ENCODE measurements at regions not wholly inside any gene's neighbourhood (a gene's known extent, or its start where the extent isn't known, plus 50 kb on each side); places are given as distances from the start of the nearest gene placed in this dataset.

- TF ChIP-seq CEBPB (IDR thresholded peaks at IDR 0.05) (no peak), TAF1 (IDR thresholded peaks at IDR 0.05; ENCODE audit: low read depth) (no peak), EGR1 (IDR thresholded peaks at IDR 0.05) (no peak), FOXM1 (IDR thresholded peaks at IDR 0.05; ENCODE audit: borderline replicate concordance, low read depth) (no peak), CREB1 (IDR thresholded peaks at IDR 0.05; ENCODE audit: low read depth) (no peak), ZBTB7A (IDR thresholded peaks at IDR 0.05; ENCODE audit: low read depth) (no peak)
- TF ChIP-seq, protein P1, sequence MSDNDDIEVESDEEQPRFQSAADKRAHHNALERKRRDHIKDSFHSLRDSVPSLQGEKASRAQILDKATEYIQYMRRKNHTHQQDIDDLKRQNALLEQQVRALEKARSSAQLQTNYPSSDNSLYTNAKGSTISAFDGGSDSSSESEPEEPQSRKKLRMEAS (IDR thresholded peaks at IDR 0.05) = no peak
Measured at GRCh38 chr13:67353031-67353430, 122.9 kb upstream of the PCDH9 start.

- TF ChIP-seq, protein P2, sequence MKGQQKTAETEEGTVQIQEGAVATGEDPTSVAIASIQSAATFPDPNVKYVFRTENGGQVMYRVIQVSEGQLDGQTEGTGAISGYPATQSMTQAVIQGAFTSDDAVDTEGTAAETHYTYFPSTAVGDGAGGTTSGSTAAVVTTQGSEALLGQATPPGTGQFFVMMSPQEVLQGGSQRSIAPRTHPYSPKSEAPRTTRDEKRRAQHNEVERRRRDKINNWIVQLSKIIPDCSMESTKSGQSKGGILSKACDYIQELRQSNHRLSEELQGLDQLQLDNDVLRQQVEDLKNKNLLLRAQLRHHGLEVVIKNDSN (IDR thresholded peaks at IDR 0.05) = no peak
- TF ChIP-seq CREB1 (IDR thresholded peaks at IDR 0.05; ENCODE audit: low read depth) = no peak
- TF ChIP-seq, protein P3, sequence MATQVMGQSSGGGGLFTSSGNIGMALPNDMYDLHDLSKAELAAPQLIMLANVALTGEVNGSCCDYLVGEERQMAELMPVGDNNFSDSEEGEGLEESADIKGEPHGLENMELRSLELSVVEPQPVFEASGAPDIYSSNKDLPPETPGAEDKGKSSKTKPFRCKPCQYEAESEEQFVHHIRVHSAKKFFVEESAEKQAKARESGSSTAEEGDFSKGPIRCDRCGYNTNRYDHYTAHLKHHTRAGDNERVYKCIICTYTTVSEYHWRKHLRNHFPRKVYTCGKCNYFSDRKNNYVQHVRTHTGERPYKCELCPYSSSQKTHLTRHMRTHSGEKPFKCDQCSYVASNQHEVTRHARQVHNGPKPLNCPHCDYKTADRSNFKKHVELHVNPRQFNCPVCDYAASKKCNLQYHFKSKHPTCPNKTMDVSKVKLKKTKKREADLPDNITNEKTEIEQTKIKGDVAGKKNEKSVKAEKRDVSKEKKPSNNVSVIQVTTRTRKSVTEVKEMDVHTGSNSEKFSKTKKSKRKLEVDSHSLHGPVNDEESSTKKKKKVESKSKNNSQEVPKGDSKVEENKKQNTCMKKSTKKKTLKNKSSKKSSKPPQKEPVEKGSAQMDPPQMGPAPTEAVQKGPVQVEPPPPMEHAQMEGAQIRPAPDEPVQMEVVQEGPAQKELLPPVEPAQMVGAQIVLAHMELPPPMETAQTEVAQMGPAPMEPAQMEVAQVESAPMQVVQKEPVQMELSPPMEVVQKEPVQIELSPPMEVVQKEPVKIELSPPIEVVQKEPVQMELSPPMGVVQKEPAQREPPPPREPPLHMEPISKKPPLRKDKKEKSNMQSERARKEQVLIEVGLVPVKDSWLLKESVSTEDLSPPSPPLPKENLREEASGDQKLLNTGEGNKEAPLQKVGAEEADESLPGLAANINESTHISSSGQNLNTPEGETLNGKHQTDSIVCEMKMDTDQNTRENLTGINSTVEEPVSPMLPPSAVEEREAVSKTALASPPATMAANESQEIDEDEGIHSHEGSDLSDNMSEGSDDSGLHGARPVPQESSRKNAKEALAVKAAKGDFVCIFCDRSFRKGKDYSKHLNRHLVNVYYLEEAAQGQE (IDR thresholded peaks at IDR 0.05; ENCODE audit: low read depth) = no peak
- TF ChIP-seq TAF1 (IDR thresholded peaks at IDR 0.05; ENCODE audit: low read depth) = no peak
- no peak for TF ChIP-seq RAD21 (IDR thresholded peaks at IDR 0.05; ENCODE audit: low read depth)
- TF ChIP-seq YY1 (IDR thresholded peaks at IDR 0.05; ENCODE audit: low read depth) = no peak
- no peak for TF ChIP-seq EP300 (IDR thresholded peaks at IDR 0.05; ENCODE audit: borderline replicate concordance)
- TF ChIP-seq ZBTB7A (IDR thresholded peaks at IDR 0.05; ENCODE audit: low read depth) = no peak
- no peak for TF ChIP-seq TEAD4 (IDR thresholded peaks at IDR 0.05)
- no peak for TF ChIP-seq FOXM1 (IDR thresholded peaks at IDR 0.05; ENCODE audit: borderline replicate concordance, low read depth)
- TF ChIP-seq NFIC (IDR thresholded peaks at IDR 0.05) = no peak
- TF ChIP-seq, protein P1 (IDR thresholded peaks at IDR 0.05) = no peak
- TF ChIP-seq TCF12 (IDR thresholded peaks at IDR 0.05; ENCODE audit: low read depth) = no peak
- no peak for TF ChIP-seq CEBPB (IDR thresholded peaks at IDR 0.05)
- no peak for TF ChIP-seq EGR1 (IDR thresholded peaks at IDR 0.05)
Measured at GRCh38 chr13:67351909-67352308, 121.8 kb upstream of the PCDH9 start.

DNA sequence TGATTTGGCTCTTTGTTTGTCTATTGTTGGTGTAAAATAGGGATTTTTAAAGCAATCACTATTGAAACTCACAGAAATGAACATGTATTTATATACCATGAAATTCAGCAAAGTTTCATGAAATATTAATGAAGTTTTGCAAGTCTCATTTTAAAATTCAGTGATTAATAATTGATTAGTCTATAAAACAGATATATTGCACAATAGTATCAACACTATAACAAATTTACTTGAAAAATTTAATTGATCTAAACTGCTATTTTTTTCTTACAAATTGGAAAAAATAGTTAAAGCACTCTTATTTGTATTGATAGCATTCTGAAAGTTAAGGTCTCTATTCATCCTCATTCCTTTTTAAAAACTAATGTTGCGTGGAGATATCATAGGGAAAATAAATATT is 121.0 kb upstream of the PCDH9 start:
- TF ChIP-seq NFIC (IDR thresholded peaks at IDR 0.05) (no peak), EGR1 (IDR thresholded peaks at IDR 0.05) (no peak), RAD21 (IDR thresholded peaks at IDR 0.05; ENCODE audit: low read depth) (no peak), ZBTB7A (IDR thresholded peaks at IDR 0.05; ENCODE audit: low read depth) (no peak), TEAD4 (IDR thresholded peaks at IDR 0.05) (no peak), FOXM1 (IDR thresholded peaks at IDR 0.05; ENCODE audit: borderline replicate concordance, low read depth) (no peak), EP300 (IDR thresholded peaks at IDR 0.05; ENCODE audit: borderline replicate concordance) (no peak), CREB1 (IDR thresholded peaks at IDR 0.05; ENCODE audit: low read depth) (no peak), CEBPB (IDR thresholded peaks at IDR 0.05) (no peak), TCF12 (IDR thresholded peaks at IDR 0.05; ENCODE audit: low read depth) (no peak), YY1 (IDR thresholded peaks at IDR 0.05; ENCODE audit: low read depth) (no peak), TAF1 (IDR thresholded peaks at IDR 0.05; ENCODE audit: low read depth) (no peak)
- TF ChIP-seq, protein P2 (IDR thresholded peaks at IDR 0.05) = no peak
- TF ChIP-seq, protein P1 (IDR thresholded peaks at IDR 0.05) = no peak
- TF ChIP-seq, protein P3 (IDR thresholded peaks at IDR 0.05; ENCODE audit: low read depth) = no peak

DNA sequence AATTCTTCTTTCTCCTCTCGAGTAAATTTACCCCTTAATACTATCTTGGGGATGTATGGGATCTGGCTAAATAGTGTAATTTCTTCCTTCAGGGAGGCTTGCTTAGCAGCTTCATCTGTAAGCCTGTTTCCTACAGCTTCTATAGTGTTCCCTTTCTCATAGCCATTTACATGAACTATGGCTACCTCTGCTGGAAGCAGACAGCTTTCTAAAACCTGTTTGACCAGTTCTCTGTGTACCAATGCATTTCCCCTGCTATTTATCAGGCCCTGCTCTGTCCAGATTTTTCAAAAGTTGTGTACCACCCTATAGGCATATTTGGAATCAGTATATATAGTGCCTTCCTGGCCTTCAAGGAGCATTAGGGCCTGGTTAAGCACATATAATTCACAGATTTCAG is 113.6 kb upstream of the PCDH9 start:
- TF ChIP-seq RAD21 (IDR thresholded peaks at IDR 0.05; ENCODE audit: low read depth) (peak; percentile 43), ZBTB7A (IDR thresholded peaks at IDR 0.05; ENCODE audit: low read depth) (no peak), TCF12 (IDR thresholded peaks at IDR 0.05; ENCODE audit: low read depth) (no peak), EP300 (IDR thresholded peaks at IDR 0.05; ENCODE audit: borderline replicate concordance) (no peak), NFIC (IDR thresholded peaks at IDR 0.05) (no peak), TAF1 (IDR thresholded peaks at IDR 0.05; ENCODE audit: low read depth) (no peak), EGR1 (IDR thresholded peaks at IDR 0.05) (no peak), TEAD4 (IDR thresholded peaks at IDR 0.05) (no peak), YY1 (IDR thresholded peaks at IDR 0.05; ENCODE audit: low read depth) (peak; percentile 64; the same call in 1 of the 2 replicates), CEBPB (IDR thresholded peaks at IDR 0.05) (no peak), CREB1 (IDR thresholded peaks at IDR 0.05; ENCODE audit: low read depth) (no peak), FOXM1 (IDR thresholded peaks at IDR 0.05; ENCODE audit: borderline replicate concordance, low read depth) (no peak)
- TF ChIP-seq, protein P2 (IDR thresholded peaks at IDR 0.05) = no peak
- TF ChIP-seq, protein P3 (IDR thresholded peaks at IDR 0.05; ENCODE audit: low read depth) = no peak
- TF ChIP-seq, protein P1 (IDR thresholded peaks at IDR 0.05) = 0 out of 2 replicates have a peak, but pooled peaks have one; percentile 22
